AG04449 (cell line): ENCODE measurements at regions not wholly inside any gene's neighbourhood (a gene's known extent, or its start where the extent isn't known, plus 50 kb on each side); places are given as distances from the start of the nearest gene placed in this dataset.

Experiments used
- CTCF ChIA-PET: fragments of 350-600 bp; formaldehyde crosslinking; extraction: SDS; loops from one replicate; lab custom pipeline; 2021; ENCODE audit warnings: antibody characterized with exemption; lab: Yijun Ruan, JAX
- POLR2A ChIA-PET: fragments of 400-600, 350-600 bp; formaldehyde crosslinking; extraction: SDS; loops from one replicate; lab custom pipeline; 2020; ENCODE audit warnings: antibody characterized with exemption, inconsistent platforms; lab: Yijun Ruan, JAX
- DNase-seq: peaks from one replicate; pipeline ENCODE4 v3.0.0-alpha.2; 2010; ENCODE audit warnings: low read depth, low spot score
- H3K4me3 ChIP-seq: 2 replicates; pipeline ENCODE4 v1.5.1; 2011; ENCODE audit warnings: low read depth, mild to moderate bottlenecking, control low read depth, low read length
- CTCF ChIP-seq: IDR thresholded peaks from one replicate; pipeline ENCODE4 v1.5.1; 2011; ENCODE audit warnings: mild to moderate bottlenecking, moderate library complexity, low read length, control low read depth, inconsistent platforms; ENCODE audit not compliant: insufficient read depth; ENCODE audit errors: missing control alignments

GRCh38 chr2:105641389-105641811 is 103.3 kb upstream of the NCK2 start:
- no peak for TF ChIP-seq CTCF
- ChIA-PET POLR2A (no interaction called here), CTCF (no interaction called here)
- DNase-seq, result no peak
- no peak overlapping the region for H3K4me3 ChIP-seq

GRCh38 chr2:105640246-105640645 is 104.5 kb upstream of the NCK2 start:
- H3K4me3 ChIP-seq, result no peak overlapping the region
- POLR2A ChIA-PET, result no interaction called here
- no peak for TF ChIP-seq CTCF
- CTCF ChIA-PET, result no interaction called here
- DNase-seq, result no peak

- CTCF ChIA-PET, result no interaction called here
- no peak for TF ChIP-seq CTCF
- POLR2A ChIA-PET, result no interaction called here
- no peak for DNase-seq
- H3K4me3 ChIP-seq, result no peak overlapping the region
Observed at GRCh38 chr2:105636109-105636740, 108.5 kb upstream of the NCK2 start.

GRCh38 chr2:105635564-105635963 is 109.1 kb upstream of the NCK2 start:
- no peak for TF ChIP-seq CTCF
- no peak overlapping the region for H3K4me3 ChIP-seq
- DNase-seq, result no peak
- ChIA-PET POLR2A (no interaction called here), CTCF (no interaction called here)

GRCh38 chr2:105634198-105634597 is 110.5 kb upstream of the NCK2 start:
- no peak for TF ChIP-seq CTCF
- DNase-seq, result no peak
- H3K4me3 ChIP-seq, result no peak overlapping the region
- POLR2A ChIA-PET, result no interaction called here
- CTCF ChIA-PET, result no interaction called here

- DNase-seq, result no peak
- POLR2A ChIA-PET, result no interaction called here
- TF ChIP-seq CTCF, result no peak
- H3K4me3 ChIP-seq, result no peak overlapping the region
- CTCF ChIA-PET, result no interaction called here
Observed at GRCh38 chr2:105631922-105632321, 112.8 kb upstream of the NCK2 start.
